Testis (tissue), 2 donors: ENCODE measurements at regions not wholly inside any gene's neighbourhood (a gene's known extent, or its start where the extent isn't known, plus 50 kb on each side); places are given as distances from the start of the nearest gene placed in this dataset.

ENCODE experiments used
- POLR2A ChIP-seq: fragments of 450-650 bp; IDR thresholded peaks from one replicate; pipeline ENCODE4 v1.6.1; 2017; ENCODE audit warnings: antibody characterized with exemption, mild to moderate bottlenecking, moderate library complexity
- TF ChIP-seq, protein P1 (sequence below), 3 experiments: fragments of 450-650 bp in 2 of 3; fragments of 200-600 bp in 1 of 3; sonication (generic) in 1 of 3; IDR thresholded peaks; one replicate each; pipeline ENCODE4 v1.5.1; 2016 to 2019; ENCODE audit warnings: antibody characterized with exemption in 3 of 3, mild to moderate bottlenecking in 2 of 3, moderate library complexity in 1 of 3

DNA sequence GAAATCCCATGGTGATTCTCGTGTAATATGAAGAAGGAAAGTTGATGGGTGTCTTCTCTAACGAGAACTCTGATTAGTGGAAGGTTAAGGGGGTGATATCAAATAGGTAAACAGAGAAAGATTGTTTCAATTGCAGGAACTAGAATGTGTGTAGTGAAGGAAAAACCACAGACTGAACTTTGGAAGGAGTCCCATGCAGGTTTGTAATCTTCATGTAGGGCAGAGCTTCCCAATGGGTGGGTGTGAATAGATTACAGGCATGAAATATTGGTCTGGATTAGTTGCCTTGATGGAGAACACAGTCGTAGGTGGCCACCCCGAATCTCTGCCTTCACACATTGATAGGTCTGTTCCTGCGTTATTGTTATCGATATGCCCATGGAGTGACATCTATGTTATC, 295.5 kb downstream of the KCNRG start:
- TF ChIP-seq, protein P1, sequence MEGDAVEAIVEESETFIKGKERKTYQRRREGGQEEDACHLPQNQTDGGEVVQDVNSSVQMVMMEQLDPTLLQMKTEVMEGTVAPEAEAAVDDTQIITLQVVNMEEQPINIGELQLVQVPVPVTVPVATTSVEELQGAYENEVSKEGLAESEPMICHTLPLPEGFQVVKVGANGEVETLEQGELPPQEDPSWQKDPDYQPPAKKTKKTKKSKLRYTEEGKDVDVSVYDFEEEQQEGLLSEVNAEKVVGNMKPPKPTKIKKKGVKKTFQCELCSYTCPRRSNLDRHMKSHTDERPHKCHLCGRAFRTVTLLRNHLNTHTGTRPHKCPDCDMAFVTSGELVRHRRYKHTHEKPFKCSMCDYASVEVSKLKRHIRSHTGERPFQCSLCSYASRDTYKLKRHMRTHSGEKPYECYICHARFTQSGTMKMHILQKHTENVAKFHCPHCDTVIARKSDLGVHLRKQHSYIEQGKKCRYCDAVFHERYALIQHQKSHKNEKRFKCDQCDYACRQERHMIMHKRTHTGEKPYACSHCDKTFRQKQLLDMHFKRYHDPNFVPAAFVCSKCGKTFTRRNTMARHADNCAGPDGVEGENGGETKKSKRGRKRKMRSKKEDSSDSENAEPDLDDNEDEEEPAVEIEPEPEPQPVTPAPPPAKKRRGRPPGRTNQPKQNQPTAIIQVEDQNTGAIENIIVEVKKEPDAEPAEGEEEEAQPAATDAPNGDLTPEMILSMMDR (IDR thresholded peaks at IDR 0.05): no peak
- TF ChIP-seq POLR2A: no peak
